ENCODE measurements at regions not wholly inside any gene's neighbourhood (a gene's known extent, or its start where the extent isn't known, plus 50 kb on each side); places are given as distances from the start of the nearest gene placed in this dataset.

GRCh38 chr16:86048882-86049585 is 150.1 kb downstream of the IRF8 start:
- no peak for TF ChIP-seq EP300 (IDR thresholded peaks at IDR 0.05)
- TF ChIP-seq POLR2A (IDR thresholded peaks at IDR 0.05; ENCODE audit: low read length), result no peak

Data from A549 (cell line).